A549 (cell line): ENCODE measurements at regions not wholly inside any gene's neighbourhood (a gene's known extent, or its start where the extent isn't known, plus 50 kb on each side); places are given as distances from the start of the nearest gene placed in this dataset.

Experiments
- ATAC-seq, 2 experiments: fragments of 200-7000 bp in 1 of 2; fragments of >200 bp in 1 of 2; cut with Nextera tagmentation in 1 of 2; cut with Tn5 transposase in 1 of 2; 3 replicates each; pipeline versions ENCODE4 v1.8.0 to v1.9.1; 2018 to 2020; ENCODE audit warnings: mild to moderate bottlenecking in 1 of 2, moderate library complexity in 1 of 2
- CTCF ChIA-PET: fragments of 300-600 bp; sonication (Branson Sonifier 250); formaldehyde crosslinking; extraction: SDS; loops from one replicate; lab custom pipeline; 2021; ENCODE audit warnings: antibody characterized with exemption, inconsistent platforms; lab: Yijun Ruan, JAX
- POLR2A ChIA-PET: fragments of 350-600 bp; formaldehyde crosslinking; extraction: SDS; loops from one replicate; lab custom pipeline; 2021; ENCODE audit warnings: antibody characterized with exemption, inconsistent platforms; lab: Yijun Ruan, JAX
- DNase-seq, 2 experiments: peaks; one replicate each; pipeline versions ENCODE4 v3.0.0 to v3.0.0-alpha.2; 2011 to 2016; ENCODE audit warnings: low read depth in 1 of 2, low spot score in 1 of 2
- FAIRE-seq: peaks from 2 replicates; lab custom pipeline; 2011; peaks lifted over from hg19 to GRCh38; lab: Jason Lieb, UNC
- H3K27ac ChIP-seq, 2 experiments: fragments of >200 bp; sonication (Bioruptor Twin); formaldehyde crosslinking; 3 replicates each; pipeline ENCODE4 v1.5.1; 2016 to 2017
- H3K4me1 ChIP-seq: fragments of >200 bp; sonication (Bioruptor Twin); formaldehyde crosslinking; 3 replicates; pipeline ENCODE4 v1.6.1; 2016
- H3K4me2 ChIP-seq: fragments of >200 bp; sonication (Bioruptor Twin); formaldehyde crosslinking; 3 replicates; pipeline ENCODE4 v1.6.1; 2016
- H3K4me3 ChIP-seq: fragments of >200 bp; sonication (Bioruptor Twin); formaldehyde crosslinking; 3 replicates; pipeline ENCODE4 v1.5.1; 2016
- H3K9me3 ChIP-seq: fragments of >200 bp; sonication (Bioruptor Twin); formaldehyde crosslinking; 3 replicates; pipeline ENCODE4 v1.6.1; 2016
- ESRRA ChIP-seq: fragments of 150-350 bp; IDR thresholded peaks from 2 replicates; pipeline ENCODE4 v1.6.1; 2014; ENCODE audit warnings: mild to moderate bottlenecking, low read length, borderline replicate concordance
- FOSB ChIP-seq: fragments of 250-450 bp; sonication (Bioruptor Pico); IDR thresholded peaks from 2 replicates; pipeline ENCODE4 v1.5.0; 2020; ENCODE audit warnings: mild to moderate bottlenecking, moderate library complexity
- HDAC2 ChIP-seq: fragments of 200-600 bp; sonication (generic); IDR thresholded peaks from 2 replicates; pipeline ENCODE4 v1.6.1; 2016
- HEYL ChIP-seq: fragments of 250-450 bp; sonication (Bioruptor Pico); IDR thresholded peaks from 2 replicates; pipeline ENCODE4 v1.8.0; 2021; ENCODE audit warnings: mild to moderate bottlenecking, moderate library complexity
- HOXB13 ChIP-seq: fragments of 250-450 bp; sonication (Bioruptor Pico); IDR thresholded peaks from 2 replicates; pipeline ENCODE4 v1.5.0; 2020; ENCODE audit warnings: low read depth, mild to moderate bottlenecking, moderate library complexity
- HOXB5 ChIP-seq: fragments of 250-450 bp; sonication (Bioruptor Pico); IDR thresholded peaks from 2 replicates; pipeline ENCODE4 v1.5.0; 2020; ENCODE audit warnings: mild to moderate bottlenecking, moderate library complexity
- KDM1A ChIP-seq: fragments of 200-600 bp; sonication (generic); IDR thresholded peaks from 2 replicates; pipeline ENCODE4 v1.6.1; 2016; ENCODE audit warnings: low read depth, mild to moderate bottlenecking
- MAZ ChIP-seq: fragments of 150-350 bp; IDR thresholded peaks from 2 replicates; pipeline ENCODE4 v1.6.1; 2014; ENCODE audit warnings: antibody characterized with exemption, low read depth, low read length, borderline replicate concordance
- MYC ChIP-seq: IDR thresholded peaks from 2 replicates; pipeline ENCODE4 v1.6.1; 2012; ENCODE audit warnings: mild to moderate bottlenecking, inconsistent platforms, low read length, improper control_type of control experiment, borderline replicate concordance
- POLR2AphosphoS2 ChIP-seq: conservative IDR thresholded peaks from 2 replicates; pipeline ENCODE4 v1.6.1; 2012; ENCODE audit warnings: low read length, improper control_type of control experiment, inconsistent platforms
- RAD21 ChIP-seq, 2 experiments: fragments of >200 bp in 1 of 2; sonication (Bioruptor Twin) in 1 of 2; formaldehyde crosslinking in 1 of 2; IDR thresholded peaks in 1 of 2; conservative IDR thresholded peaks in 1 of 2; 2 replicates in 1 of 2; 3 replicates in 1 of 2; pipeline ENCODE4 v1.6.1; 2012 to 2018; ENCODE audit warnings: inconsistent platforms in 1 of 2
- SMC3 ChIP-seq: fragments of >200 bp; sonication (Bioruptor Twin); formaldehyde crosslinking; IDR thresholded peaks from 3 replicates; pipeline ENCODE4 v1.6.1; 2018; ENCODE audit warnings: inconsistent platforms
- SREBF2 ChIP-seq: fragments of 450-650 bp; IDR thresholded peaks from 2 replicates; pipeline ENCODE4 v1.6.1; 2014; ENCODE audit warnings: mild to moderate bottlenecking, moderate library complexity
- ZFP36 ChIP-seq: fragments of 450-650 bp; IDR thresholded peaks from 2 replicates; pipeline ENCODE4 v1.6.1; 2014; ENCODE audit warnings: borderline replicate concordance; ENCODE audit not compliant: partially characterized antibody
- ZNF302 ChIP-seq: fragments of 250-450 bp; sonication (Bioruptor Pico); IDR thresholded peaks from 2 replicates; pipeline ENCODE4 v1.9.0; 2021; ENCODE audit warnings: inconsistent platforms, mild to moderate bottlenecking, moderate library complexity
- ZSCAN20 ChIP-seq: fragments of 250-450 bp; sonication (Bioruptor Pico); IDR thresholded peaks from 2 replicates; pipeline ENCODE4 v1.8.0; 2022; ENCODE audit warnings: mild to moderate bottlenecking, moderate library complexity
- WGBS: methylation state at CpG from one replicate; pipeline ENCODE4 v1.1.6; 2017; ENCODE audit errors: missing lambda C conversion rate; 5-methylcytosine and 5-hydroxymethylcytosine counted together
- TF ChIP-seq, protein P1 (sequence below): fragments of >200 bp; sonication (Bioruptor Twin); formaldehyde crosslinking; IDR thresholded peaks from 2 replicates; pipeline ENCODE4 v1.6.1; 2016
- TF ChIP-seq, protein P2 (sequence below): IDR thresholded peaks from 2 replicates; pipeline ENCODE4 v1.6.1; 2012
- TF ChIP-seq, protein P3 (sequence below): IDR thresholded peaks from 2 replicates; pipeline ENCODE4 v1.6.1; 2012
- TF ChIP-seq, protein P4 (sequence below): fragments of 250-450 bp; sonication (Bioruptor Pico); IDR thresholded peaks from 2 replicates; pipeline ENCODE4 v1.5.0; 2020; ENCODE audit warnings: low read depth, mild to moderate bottlenecking, moderate library complexity
- TF ChIP-seq, protein P5 (sequence below): fragments of 200-600 bp; sonication (generic); IDR thresholded peaks from 2 replicates; pipeline ENCODE4 v1.6.1; 2016; ENCODE audit warnings: antibody characterized with exemption, mild to moderate bottlenecking, moderate library complexity

DNA sequence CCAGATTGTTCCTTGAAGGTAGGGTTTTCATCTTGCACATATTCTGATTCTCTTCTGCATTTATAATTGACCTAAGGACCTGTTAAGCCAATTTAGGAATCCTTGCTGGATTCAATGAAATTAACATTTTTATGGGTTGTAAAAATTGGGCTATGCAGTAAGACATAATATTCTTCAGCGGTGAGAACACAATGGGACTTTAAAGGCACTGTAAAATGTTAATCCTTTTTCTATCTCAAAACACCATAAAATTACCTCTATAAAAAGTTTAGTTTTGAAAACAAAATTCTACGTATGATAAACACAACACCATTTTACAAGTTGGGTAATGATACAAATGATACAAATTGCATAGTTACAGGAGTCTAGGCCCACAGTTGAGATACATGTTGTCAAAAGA is 169.2 kb upstream of the DTNA start (continued):
- TF ChIP-seq SREBF2 (no peak), ZFP36 (no peak), MAZ (no peak), ZSCAN20 (no peak), KDM1A (no peak), ESRRA (no peak), FOSB (CRISPR knock-in tag) (no peak), HDAC2 (no peak), RAD21 (conservative IDR thresholded peaks at IDR 0.05 in 1 of 2, IDR thresholded peaks at IDR 0.05 in 1 of 2) (no peak)
- TF ChIP-seq, protein P1, sequence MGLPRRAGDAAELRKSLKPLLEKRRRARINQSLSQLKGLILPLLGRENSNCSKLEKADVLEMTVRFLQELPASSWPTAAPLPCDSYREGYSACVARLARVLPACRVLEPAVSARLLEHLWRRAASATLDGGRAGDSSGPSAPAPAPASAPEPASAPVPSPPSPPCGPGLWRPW, result no peak

DNA sequence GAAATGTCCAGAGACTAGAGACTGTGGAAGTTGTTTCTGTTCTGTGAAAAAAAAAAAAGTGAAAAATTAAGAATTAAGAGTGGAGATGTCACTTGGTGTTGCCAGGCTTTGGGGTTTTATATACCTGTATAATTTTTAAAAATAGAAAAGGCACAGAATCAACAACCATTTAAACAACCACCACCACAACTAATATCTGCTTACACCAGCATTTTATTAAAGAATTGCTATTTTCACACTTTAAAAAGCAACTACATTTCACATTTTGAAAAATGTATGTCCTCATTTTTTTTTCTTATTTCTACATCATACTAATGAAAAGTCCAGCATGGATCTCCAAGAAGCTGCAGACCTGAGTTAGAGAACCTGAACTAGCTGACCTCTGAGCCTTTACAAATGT is 167.5 kb upstream of the DTNA start:
- no peak overlapping the region for H3K27ac ChIP-seq
- no peak for ATAC-seq
- no peaks in the 10 kb centered on the region for H3K4me1 ChIP-seq
- no peaks in the 10 kb centered on the region for H3K9me3 ChIP-seq
- POLR2A ChIA-PET, result no interaction called here
- no peak overlapping the region for H3K4me3 ChIP-seq
- no peak for FAIRE-seq
- no peak for DNase-seq
- TF ChIP-seq HOXB5 (CRISPR knock-in tag) (no peak), POLR2AphosphoS2 (no peak), MYC (no peak)
- TF ChIP-seq, protein P2, sequence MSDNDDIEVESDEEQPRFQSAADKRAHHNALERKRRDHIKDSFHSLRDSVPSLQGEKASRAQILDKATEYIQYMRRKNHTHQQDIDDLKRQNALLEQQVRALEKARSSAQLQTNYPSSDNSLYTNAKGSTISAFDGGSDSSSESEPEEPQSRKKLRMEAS, result no peak
- TF ChIP-seq, all 56 proteins: peak for 0
- CTCF ChIA-PET, result no interaction called here
- no peak overlapping the region for H3K4me2 ChIP-seq

DNA sequence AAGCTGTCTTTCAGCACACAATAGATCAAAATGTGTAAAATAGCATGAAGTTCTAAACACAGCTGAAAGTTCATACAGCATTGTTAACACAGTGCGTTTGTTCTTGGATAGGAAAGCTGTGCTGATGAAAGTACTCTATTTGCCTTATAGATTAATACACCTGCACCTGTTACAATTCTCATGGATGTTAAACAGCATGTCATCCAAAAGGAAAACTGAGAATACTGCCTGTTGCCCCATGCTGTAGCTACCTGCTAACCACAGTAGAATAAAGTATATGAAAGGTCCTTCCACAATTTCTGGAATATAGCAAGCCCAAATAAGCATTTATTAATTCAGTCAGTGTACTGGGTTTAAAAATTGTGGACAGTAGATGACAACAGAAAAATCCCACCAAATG is 166.7 kb upstream of the DTNA start:
- ATAC-seq (no peak), FAIRE-seq (no peak)
- CTCF ChIA-PET, result no interaction called here

DNA sequence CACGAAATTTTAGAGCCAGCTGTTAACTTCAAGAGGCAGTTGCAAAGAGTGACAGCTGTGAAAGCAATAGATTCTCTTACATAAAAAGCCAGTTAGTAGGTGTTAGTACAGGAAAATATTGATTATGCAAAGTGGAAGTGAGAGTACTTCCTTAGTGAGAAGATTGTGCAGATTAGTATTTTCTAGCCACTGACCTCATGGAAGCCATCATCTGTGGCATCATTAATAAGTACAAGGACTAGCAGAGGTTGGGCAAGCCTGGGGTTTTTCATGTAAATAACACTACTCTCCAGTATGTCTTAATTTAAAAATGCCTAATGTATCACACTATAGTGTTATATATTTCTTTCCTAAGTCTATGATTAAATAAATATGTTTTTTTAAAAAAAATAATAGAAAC is 166.2 kb upstream of the DTNA start:
- ChIA-PET POLR2A (no interaction called here), CTCF (no interaction called here)
- no peaks in the 10 kb centered on the region for H3K4me1 ChIP-seq
- FAIRE-seq (no peak), ATAC-seq (no peak), DNase-seq (no peak)
- no peak overlapping the region for H3K27ac ChIP-seq
- no peak overlapping the region for H3K4me2 ChIP-seq
- no peak overlapping the region for H3K4me3 ChIP-seq
- no peak for TF ChIP-seq POLR2AphosphoS2
- TF ChIP-seq, protein P3, sequence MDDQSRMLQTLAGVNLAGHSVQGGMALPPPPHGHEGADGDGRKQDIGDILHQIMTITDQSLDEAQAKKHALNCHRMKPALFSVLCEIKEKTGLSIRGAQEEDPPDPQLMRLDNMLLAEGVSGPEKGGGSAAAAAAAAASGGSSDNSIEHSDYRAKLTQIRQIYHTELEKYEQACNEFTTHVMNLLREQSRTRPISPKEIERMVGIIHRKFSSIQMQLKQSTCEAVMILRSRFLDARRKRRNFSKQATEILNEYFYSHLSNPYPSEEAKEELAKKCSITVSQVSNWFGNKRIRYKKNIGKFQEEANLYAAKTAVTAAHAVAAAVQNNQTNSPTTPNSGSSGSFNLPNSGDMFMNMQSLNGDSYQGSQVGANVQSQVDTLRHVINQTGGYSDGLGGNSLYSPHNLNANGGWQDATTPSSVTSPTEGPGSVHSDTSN, result no peak
- TF ChIP-seq, protein P4, sequence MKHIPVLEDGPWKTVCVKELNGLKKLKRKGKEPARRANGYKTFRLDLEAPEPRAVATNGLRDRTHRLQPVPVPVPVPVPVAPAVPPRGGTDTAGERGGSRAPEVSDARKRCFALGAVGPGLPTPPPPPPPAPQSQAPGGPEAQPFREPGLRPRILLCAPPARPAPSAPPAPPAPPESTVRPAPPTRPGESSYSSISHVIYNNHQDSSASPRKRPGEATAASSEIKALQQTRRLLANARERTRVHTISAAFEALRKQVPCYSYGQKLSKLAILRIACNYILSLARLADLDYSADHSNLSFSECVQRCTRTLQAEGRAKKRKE (CRISPR knock-in tag), result no peak
- H3K9me3 ChIP-seq, result no peaks in the 10 kb centered on the region
- WGBS, result 4% methylated on average over 1 of the region's 1 CpG

More for the DNA sequence above, 166.7 kb upstream of the DTNA start:
- POLR2A ChIA-PET, result no interaction called here
- TF ChIP-seq, protein P5, sequence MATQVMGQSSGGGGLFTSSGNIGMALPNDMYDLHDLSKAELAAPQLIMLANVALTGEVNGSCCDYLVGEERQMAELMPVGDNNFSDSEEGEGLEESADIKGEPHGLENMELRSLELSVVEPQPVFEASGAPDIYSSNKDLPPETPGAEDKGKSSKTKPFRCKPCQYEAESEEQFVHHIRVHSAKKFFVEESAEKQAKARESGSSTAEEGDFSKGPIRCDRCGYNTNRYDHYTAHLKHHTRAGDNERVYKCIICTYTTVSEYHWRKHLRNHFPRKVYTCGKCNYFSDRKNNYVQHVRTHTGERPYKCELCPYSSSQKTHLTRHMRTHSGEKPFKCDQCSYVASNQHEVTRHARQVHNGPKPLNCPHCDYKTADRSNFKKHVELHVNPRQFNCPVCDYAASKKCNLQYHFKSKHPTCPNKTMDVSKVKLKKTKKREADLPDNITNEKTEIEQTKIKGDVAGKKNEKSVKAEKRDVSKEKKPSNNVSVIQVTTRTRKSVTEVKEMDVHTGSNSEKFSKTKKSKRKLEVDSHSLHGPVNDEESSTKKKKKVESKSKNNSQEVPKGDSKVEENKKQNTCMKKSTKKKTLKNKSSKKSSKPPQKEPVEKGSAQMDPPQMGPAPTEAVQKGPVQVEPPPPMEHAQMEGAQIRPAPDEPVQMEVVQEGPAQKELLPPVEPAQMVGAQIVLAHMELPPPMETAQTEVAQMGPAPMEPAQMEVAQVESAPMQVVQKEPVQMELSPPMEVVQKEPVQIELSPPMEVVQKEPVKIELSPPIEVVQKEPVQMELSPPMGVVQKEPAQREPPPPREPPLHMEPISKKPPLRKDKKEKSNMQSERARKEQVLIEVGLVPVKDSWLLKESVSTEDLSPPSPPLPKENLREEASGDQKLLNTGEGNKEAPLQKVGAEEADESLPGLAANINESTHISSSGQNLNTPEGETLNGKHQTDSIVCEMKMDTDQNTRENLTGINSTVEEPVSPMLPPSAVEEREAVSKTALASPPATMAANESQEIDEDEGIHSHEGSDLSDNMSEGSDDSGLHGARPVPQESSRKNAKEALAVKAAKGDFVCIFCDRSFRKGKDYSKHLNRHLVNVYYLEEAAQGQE, result no peak
- TF ChIP-seq SMC3 (no peak), ESRRA (no peak), HEYL (CRISPR knock-in tag) (no peak), KDM1A (no peak), HOXB13 (CRISPR knock-in tag) (no peak), ZNF302 (CRISPR knock-in tag) (no peak)
- TF ChIP-seq, all 56 proteins: peak for 0
- Histone ChIP-seq H3K4me3 (no peak overlapping the region), H3K4me2 (no peak overlapping the region), H3K4me1 (no peaks in the 10 kb centered on the region), H3K9me3 (no peaks in the 10 kb centered on the region), H3K27ac (no peak overlapping the region)
- DNase-seq, result no peak
- 0% methylated on average over 1 of the region's 1 CpG for WGBS
